Neuronal stem cell (in vitro differentiated cells): ENCODE measurements at regions not wholly inside any gene's neighbourhood (a gene's known extent, or its start where the extent isn't known, plus 50 kb on each side); places are given as distances from the start of the nearest gene placed in this dataset.

Experiments
- DNase-seq: peaks from one replicate; pipeline ENCODE4 v3.0.0-alpha.2; 2013; ENCODE audit warnings: low spot score
- H2AFZ ChIP-seq: one replicate; pipeline ENCODE4 v1.6.1; 2013; ENCODE audit warnings: mild to moderate bottlenecking, low read length, inconsistent platforms
- H2AK5ac ChIP-seq: 2 replicates; pipeline ENCODE4 v1.6.1; 2013; ENCODE audit warnings: low read depth, mild to moderate bottlenecking, inconsistent platforms, low read length, moderate library complexity, mixed read lengths
- H2BK120ac ChIP-seq: 2 replicates; pipeline ENCODE4 v1.6.1; 2013; ENCODE audit warnings: low read depth, mild to moderate bottlenecking, inconsistent platforms, low read length, moderate library complexity, mixed read lengths
- H2BK12ac ChIP-seq: one replicate; pipeline ENCODE4 v1.6.1; 2013; ENCODE audit warnings: low read length, inconsistent platforms
- H2BK15ac ChIP-seq: 2 replicates; pipeline ENCODE4 v1.6.1; 2013; ENCODE audit warnings: mild to moderate bottlenecking, low read length, inconsistent platforms, mixed read lengths
- H2BK5ac ChIP-seq: one replicate; pipeline ENCODE4 v1.6.1; 2013; ENCODE audit warnings: inconsistent platforms, mild to moderate bottlenecking, low read length, moderate library complexity
- H3K14ac ChIP-seq: one replicate; pipeline ENCODE4 v1.6.1; 2013; ENCODE audit warnings: low read length, inconsistent platforms
- H3K18ac ChIP-seq: 2 replicates; pipeline ENCODE4 v1.6.1; 2013; ENCODE audit warnings: low read length, inconsistent platforms
- H3K23ac ChIP-seq: 2 replicates; pipeline ENCODE4 v1.6.1; 2013; ENCODE audit warnings: low read depth, mild to moderate bottlenecking, mixed read lengths, low read length, inconsistent platforms; ENCODE audit not compliant: poor library complexity
- H3K27ac ChIP-seq: replicated peaks from 3 replicates; pipeline ENCODE4 v1.5.1; 2013; ENCODE audit warnings: low read length, inconsistent platforms
- H3K27me3 ChIP-seq, 3 experiments: 2 replicates each; pipeline ENCODE4 v1.6.1; 2013; ENCODE audit warnings: low read length in 3 of 3, mild to moderate bottlenecking in 2 of 3, inconsistent platforms in 1 of 3, low read depth in 1 of 3, mixed read lengths in 1 of 3, moderate library complexity in 1 of 3; ENCODE audit not compliant: control insufficient read depth in 3 of 3, insufficient read depth in 3 of 3
- H3K36me3 ChIP-seq, 2 donors: replicated peaks in 1 of 2; 2 replicates each; pipeline ENCODE4 v1.6.1; 2013; ENCODE audit warnings: low read length in 2 of 2; ENCODE audit not compliant: control insufficient read depth in 2 of 2, insufficient read depth in 2 of 2
- H3K4ac ChIP-seq: 2 replicates; pipeline ENCODE4 v1.6.1; 2013; ENCODE audit warnings: inconsistent platforms, mild to moderate bottlenecking, low read length, moderate library complexity
- H3K4me1 ChIP-seq, 2 donors: 1 replicate in 1 of 2; 2 replicates in 1 of 2; pipeline ENCODE4 v1.6.1; 2013; ENCODE audit warnings: low read length in 2 of 2, low read depth in 1 of 2; ENCODE audit not compliant: control insufficient read depth in 2 of 2, insufficient read depth in 1 of 2
- H3K4me2 ChIP-seq: one replicate; pipeline ENCODE4 v1.6.1; 2013; ENCODE audit warnings: mild to moderate bottlenecking, low read length, inconsistent platforms; ENCODE audit not compliant: insufficient read depth, poor library complexity, severe bottlenecking
- H3K4me3 ChIP-seq, 2 donors: 2 replicates each; pipeline ENCODE4 v1.5.1; 2013; ENCODE audit warnings: low read length in 2 of 2, mild to moderate bottlenecking in 2 of 2, inconsistent platforms in 1 of 2, moderate library complexity in 1 of 2
- H3K79me1 ChIP-seq: one replicate; pipeline ENCODE4 v1.6.1; 2013; ENCODE audit warnings: low read depth, mild to moderate bottlenecking, inconsistent platforms, low read length, moderate library complexity
- H3K9ac ChIP-seq: one replicate; pipeline ENCODE4 v1.6.1; 2013; ENCODE audit warnings: mild to moderate bottlenecking, low read depth, low read length, inconsistent platforms; ENCODE audit not compliant: poor library complexity
- H3K9me3 ChIP-seq, 2 donors: replicated peaks in 1 of 2; 2 replicates each; pipeline versions ENCODE3 to v1.6.1; 2013; ENCODE audit warnings: low read length in 2 of 2, mild to moderate bottlenecking in 2 of 2, inconsistent platforms in 1 of 2, low read depth in 1 of 2, mixed read lengths in 1 of 2, moderate library complexity in 1 of 2; ENCODE audit not compliant: control insufficient read depth in 2 of 2, insufficient read depth in 1 of 2
- H4K8ac ChIP-seq: one replicate; pipeline ENCODE4 v1.6.1; 2013; ENCODE audit warnings: low read depth, mild to moderate bottlenecking, inconsistent platforms, low read length, moderate library complexity
- H4K91ac ChIP-seq: one replicate; pipeline ENCODE4 v1.6.1; 2013; ENCODE audit warnings: low read length, low read depth, mild to moderate bottlenecking, inconsistent platforms; ENCODE audit not compliant: poor library complexity
- WGBS, 2 donors: extraction: QIAGEN DNeasy Blood & Tissue Kit; methylation state at CpG; one replicate each; pipeline ENCODE4 v1.1.7; 2013; ENCODE audit warnings: missing lambda C conversion rate in 2 of 2, mixed read lengths in 1 of 2; ENCODE audit not compliant: insufficient read length in 2 of 2, insufficient replicate concordance in 1 of 2; ENCODE audit errors: extremely low coverage in 2 of 2; 5-methylcytosine and 5-hydroxymethylcytosine counted together

DNA sequence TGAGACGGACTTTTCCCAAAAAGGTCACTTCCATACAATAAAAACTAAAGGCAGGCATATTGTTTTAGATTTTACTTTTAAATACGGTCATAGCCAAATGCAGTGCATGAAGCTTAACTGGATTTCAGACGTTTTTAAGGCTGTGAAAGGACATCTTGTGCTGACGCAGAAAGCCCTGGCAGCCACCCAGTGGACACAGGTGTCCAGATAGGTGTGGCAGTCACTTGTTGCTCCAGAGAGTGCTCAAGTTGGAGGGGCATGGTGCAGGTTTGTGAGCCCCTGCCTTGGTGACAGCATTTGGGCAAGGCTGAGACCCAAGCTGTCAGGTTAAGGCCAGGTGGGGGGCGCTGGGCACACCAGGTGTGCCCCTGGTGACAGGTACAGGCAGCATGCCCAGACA lies 135.8 kb upstream of the TBL1X start:
- Histone ChIP-seq H3K4me2 (no peak overlapping the region), H2AK5ac (no peak overlapping the region), H2BK12ac (no peak overlapping the region), H4K8ac (no peak overlapping the region), H3K4me3 (no peak overlapping the region), H3K79me1 (no peaks in the 10 kb centered on the region), H3K36me3 (no peaks in the 10 kb centered on the region), H3K4ac (no peak overlapping the region), H3K4me1 (no peaks in the 10 kb centered on the region), H3K18ac (no peak overlapping the region), H2BK120ac (no peak overlapping the region), H3K27ac (no peak overlapping the region), H3K9ac (no peak overlapping the region), H2BK5ac (no peak overlapping the region), H2AFZ (no peak overlapping the region), H2BK15ac (no peak overlapping the region), H3K9me3 (no peaks in the 10 kb centered on the region), H3K23ac (no peak overlapping the region), H4K91ac (no peak overlapping the region), H3K27me3 (no peaks in the 10 kb centered on the region), H3K14ac (no peak overlapping the region)
- WGBS, 2 donors = no CpG with 5 or more reads among the region's 5 CpGs
- no peak for DNase-seq

DNA sequence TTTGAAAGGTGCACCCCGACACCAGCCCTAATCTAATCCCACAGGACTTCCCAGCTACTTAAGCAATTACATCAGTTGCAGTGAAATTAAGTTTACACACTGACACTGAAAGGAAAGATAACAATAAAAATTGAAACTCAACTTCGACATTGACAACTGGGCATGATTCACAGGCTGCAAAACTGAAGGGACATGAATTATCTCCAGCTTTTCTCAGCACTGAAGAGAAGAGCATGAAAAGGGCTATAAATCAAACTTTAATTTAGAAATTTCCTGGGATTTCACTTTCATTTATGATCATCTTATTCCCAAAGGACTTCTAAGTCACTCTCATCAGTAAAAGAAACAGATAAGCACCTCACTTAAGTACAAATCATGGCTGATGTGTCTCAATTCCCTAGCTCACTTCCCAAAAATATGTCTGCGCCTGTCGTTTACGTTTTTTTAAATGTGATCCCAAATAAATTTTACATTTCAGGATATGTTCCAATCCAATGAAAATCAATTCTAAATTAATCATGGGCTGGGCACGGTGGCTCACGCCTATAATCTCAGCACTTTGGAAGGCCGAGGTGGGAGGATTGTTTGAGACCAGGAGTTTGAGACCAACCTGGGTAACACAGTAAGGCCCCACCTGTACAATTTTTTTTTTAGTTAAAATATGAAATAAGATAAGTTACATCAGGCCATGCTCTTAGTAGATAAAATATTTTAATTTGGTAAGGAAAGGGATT lies 134.4 kb upstream of the TBL1X start:
- Histone ChIP-seq H2BK12ac (no peak overlapping the region), H2BK120ac (no peak overlapping the region), H3K36me3 (no peaks in the 10 kb centered on the region), H4K8ac (no peak overlapping the region), H4K91ac (no peak overlapping the region), H2AFZ (no peak overlapping the region), H3K4me2 (no peak overlapping the region), H2BK15ac (no peak overlapping the region), H3K9me3 (no peaks in the 10 kb centered on the region), H3K27me3 (no peaks in the 10 kb centered on the region), H3K4me1 (no peaks in the 10 kb centered on the region), H3K79me1 (no peaks in the 10 kb centered on the region), H3K27ac (no peak overlapping the region), H3K18ac (no peak overlapping the region), H3K4me3 (no peak overlapping the region), H3K23ac (no peak overlapping the region), H2BK5ac (no peak overlapping the region), H3K14ac (no peak overlapping the region), H2AK5ac (no peak overlapping the region), H3K4ac (no peak overlapping the region), H3K9ac (no peak overlapping the region)
- WGBS, 2 donors = no CpG with 5 or more reads among the region's 8 CpGs
- DNase-seq = no peak

DNA sequence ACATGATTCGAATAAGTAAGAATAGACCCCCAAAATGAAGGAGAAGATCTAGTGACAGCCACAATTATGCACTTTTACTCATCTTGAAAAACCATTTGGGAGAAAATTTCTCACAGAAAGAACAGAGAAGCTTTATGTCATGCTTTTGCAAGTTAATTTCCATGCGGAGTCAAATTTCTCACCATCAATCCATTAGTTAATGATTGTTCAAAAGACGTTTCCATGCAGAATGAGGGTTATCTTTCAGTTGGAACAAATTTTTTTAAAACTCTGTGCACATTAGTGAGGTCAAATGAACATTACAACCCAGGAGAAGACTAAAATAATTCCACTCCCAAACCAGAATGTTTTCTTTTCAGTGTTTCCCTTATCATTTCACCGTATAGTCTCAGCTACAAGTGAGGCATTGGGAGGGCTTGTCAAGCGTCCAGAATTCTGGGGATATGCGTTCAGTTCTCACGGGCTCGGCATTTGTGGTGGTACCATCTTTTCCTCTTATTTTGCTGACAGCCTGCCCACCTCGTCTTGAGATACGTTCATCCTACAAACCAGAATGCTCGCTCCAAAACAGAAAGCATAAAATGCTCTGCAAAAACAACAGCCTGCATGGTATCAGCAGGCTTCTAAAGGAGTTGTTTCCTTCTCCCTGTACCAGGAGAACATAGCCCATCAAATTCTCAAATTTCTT lies 130.8 kb upstream of the TBL1X start:
- Histone ChIP-seq H3K14ac (no peak overlapping the region), H4K8ac (no peak overlapping the region), H2BK5ac (no peak overlapping the region)

DNA sequence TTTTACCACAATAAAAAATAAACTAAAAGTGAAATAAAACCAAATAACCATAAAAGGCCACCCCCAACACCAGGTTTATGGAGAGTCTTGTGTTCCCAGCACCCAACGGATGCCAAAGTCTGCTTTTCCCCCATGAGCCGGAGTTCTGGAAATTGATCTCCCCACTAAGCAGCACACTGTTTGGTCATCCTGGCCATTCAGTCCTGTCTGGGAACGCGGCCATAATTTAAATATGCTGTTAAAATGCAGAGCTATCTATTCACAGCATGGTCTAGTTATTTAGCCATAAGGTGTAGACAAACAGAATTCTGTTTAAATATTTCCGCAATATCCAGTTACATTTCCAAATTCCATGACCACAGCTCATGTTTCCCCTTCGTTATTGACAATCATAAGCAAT lies 129.6 kb upstream of the TBL1X start:
- no peak overlapping the region for H3K18ac ChIP-seq
- no peak overlapping the region for H2BK5ac ChIP-seq
- H3K27ac ChIP-seq = no peak overlapping the region
- H3K4me1 ChIP-seq = peaks cover 0 to 1% of the 10 kb centered on the region in 2 donors
- no peak overlapping the region for H3K4me3 ChIP-seq
- no peak overlapping the region for H2AK5ac ChIP-seq
- H2BK120ac ChIP-seq = no peak overlapping the region
- no peak overlapping the region for H4K91ac ChIP-seq
- no peak overlapping the region for H3K14ac ChIP-seq
- no peak overlapping the region for H4K8ac ChIP-seq
- no peak overlapping the region for H3K9ac ChIP-seq
- H3K36me3 ChIP-seq = no peaks in the 10 kb centered on the region
- H2AFZ ChIP-seq = no peak overlapping the region
- H3K23ac ChIP-seq = no peak overlapping the region
- H3K4me2 ChIP-seq = no peak overlapping the region
- no peaks in the 10 kb centered on the region for H3K27me3 ChIP-seq
- DNase-seq = no peak
- no peak overlapping the region for H2BK15ac ChIP-seq
- peaks cover 0 to 2% of the 10 kb centered on the region in 2 donors for H3K9me3 ChIP-seq
- WGBS, 2 donors = no CpG with 5 or more reads among the region's 6 CpGs
- H3K4ac ChIP-seq = no peak overlapping the region
- H3K79me1 ChIP-seq = no peaks in the 10 kb centered on the region
- H2BK12ac ChIP-seq = no peak overlapping the region

More for the DNA sequence above, 130.8 kb upstream of the TBL1X start:
- Histone ChIP-seq H3K4me2 (no peak overlapping the region), H2BK120ac (no peak overlapping the region), H3K18ac (no peak overlapping the region), H2BK12ac (no peak overlapping the region), H2AK5ac (no peak overlapping the region), H3K4me1 (peaks cover 0 to 1% of the 10 kb centered on the region in 2 donors), H3K79me1 (no peaks in the 10 kb centered on the region), H3K36me3 (no peaks in the 10 kb centered on the region), H4K91ac (no peak overlapping the region), H3K9me3 (peaks cover 0 to 2% of the 10 kb centered on the region in 2 donors), H3K4ac (no peak overlapping the region), H2AFZ (no peak overlapping the region), H2BK15ac (no peak overlapping the region), H3K9ac (no peak overlapping the region), H3K4me3 (no peak overlapping the region), H3K23ac (no peak overlapping the region), H3K27ac (no peak overlapping the region), H3K27me3 (no peaks in the 10 kb centered on the region)
- no peak for DNase-seq
- no CpG with 5 or more reads among the region's 11 CpGs for WGBS, 2 donors
